ENCODE measurements at regions not wholly inside any gene's neighbourhood (a gene's known extent, or its start where the extent isn't known, plus 50 kb on each side); places are given as distances from the start of the nearest gene placed in this dataset.

DNA sequence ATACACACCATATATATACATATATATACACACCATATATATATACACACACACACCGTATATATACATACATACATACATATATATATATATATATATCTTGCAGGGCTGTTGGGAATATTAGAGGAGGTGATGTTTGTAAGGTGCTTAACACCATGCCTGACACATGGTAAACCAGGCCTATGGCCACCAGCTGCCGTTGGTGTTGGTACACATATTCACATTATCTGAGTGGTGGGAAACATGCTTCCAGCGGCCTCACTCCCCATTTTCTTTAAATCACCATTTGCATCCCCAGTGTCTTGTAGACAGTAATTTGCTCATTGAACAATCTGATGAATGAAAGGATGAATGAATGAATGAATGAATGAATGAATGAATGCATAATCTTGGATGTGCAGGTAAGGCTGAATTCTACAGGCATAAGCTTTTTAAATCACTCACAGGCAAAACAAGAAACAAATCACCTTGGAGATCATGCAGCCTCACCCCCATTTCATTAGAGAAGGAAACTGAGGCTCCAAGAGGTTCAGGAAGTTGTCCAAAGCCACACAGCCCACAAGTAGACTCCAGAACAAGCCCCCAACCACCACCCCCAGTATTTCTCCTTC lies 527.8 kb downstream of the MIAT start:
- Histone ChIP-seq H2AFZ (ENCODE audit: low read length) (no peak overlapping the region), H3K27ac (ENCODE audit: low read depth, low read length, poor library complexity, severe bottlenecking) (no peak overlapping the region), H4K20me1 (ENCODE audit: insufficient read depth, low read length) (no peaks in the 10 kb centered on the region), H3F3A (ENCODE audit: insufficient read depth, low read length) (no peaks in the 10 kb centered on the region), H3K4me2 (ENCODE audit: low read length) (no peak overlapping the region), H3K9me2 (ENCODE audit: low read depth, low read length) (no peaks in the 10 kb centered on the region), H3K4me3 (ENCODE audit: low read depth, low read length, poor library complexity, severe bottlenecking) (no peak overlapping the region), H3K79me2 (ENCODE audit: insufficient read depth, low read length) (no peaks in the 10 kb centered on the region), H3K36me3 (ENCODE audit: insufficient read depth, low read length) (no peaks in the 10 kb centered on the region), H3K9me3 (ENCODE audit: low read length) (no peaks in the 10 kb centered on the region), H3K9ac (ENCODE audit: low read length) (no peak overlapping the region), H3K27me3 (ENCODE audit: insufficient read depth, low read length) (0 out of 2 replicates have a peak, but pooled peaks cover 5% of the 10 kb centered on the region), H3K4me1 (ENCODE audit: insufficient read depth, low read length, severe bottlenecking) (no peaks in the 10 kb centered on the region)
- TF ChIP-seq EZH2 (IDR thresholded peaks at IDR 0.05; ENCODE audit: borderline replicate concordance, low read length): no peak
- TF ChIP-seq, protein P1, sequence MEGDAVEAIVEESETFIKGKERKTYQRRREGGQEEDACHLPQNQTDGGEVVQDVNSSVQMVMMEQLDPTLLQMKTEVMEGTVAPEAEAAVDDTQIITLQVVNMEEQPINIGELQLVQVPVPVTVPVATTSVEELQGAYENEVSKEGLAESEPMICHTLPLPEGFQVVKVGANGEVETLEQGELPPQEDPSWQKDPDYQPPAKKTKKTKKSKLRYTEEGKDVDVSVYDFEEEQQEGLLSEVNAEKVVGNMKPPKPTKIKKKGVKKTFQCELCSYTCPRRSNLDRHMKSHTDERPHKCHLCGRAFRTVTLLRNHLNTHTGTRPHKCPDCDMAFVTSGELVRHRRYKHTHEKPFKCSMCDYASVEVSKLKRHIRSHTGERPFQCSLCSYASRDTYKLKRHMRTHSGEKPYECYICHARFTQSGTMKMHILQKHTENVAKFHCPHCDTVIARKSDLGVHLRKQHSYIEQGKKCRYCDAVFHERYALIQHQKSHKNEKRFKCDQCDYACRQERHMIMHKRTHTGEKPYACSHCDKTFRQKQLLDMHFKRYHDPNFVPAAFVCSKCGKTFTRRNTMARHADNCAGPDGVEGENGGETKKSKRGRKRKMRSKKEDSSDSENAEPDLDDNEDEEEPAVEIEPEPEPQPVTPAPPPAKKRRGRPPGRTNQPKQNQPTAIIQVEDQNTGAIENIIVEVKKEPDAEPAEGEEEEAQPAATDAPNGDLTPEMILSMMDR (IDR thresholded peaks at IDR 0.05; ENCODE audit: low read length): no peak

DNA sequence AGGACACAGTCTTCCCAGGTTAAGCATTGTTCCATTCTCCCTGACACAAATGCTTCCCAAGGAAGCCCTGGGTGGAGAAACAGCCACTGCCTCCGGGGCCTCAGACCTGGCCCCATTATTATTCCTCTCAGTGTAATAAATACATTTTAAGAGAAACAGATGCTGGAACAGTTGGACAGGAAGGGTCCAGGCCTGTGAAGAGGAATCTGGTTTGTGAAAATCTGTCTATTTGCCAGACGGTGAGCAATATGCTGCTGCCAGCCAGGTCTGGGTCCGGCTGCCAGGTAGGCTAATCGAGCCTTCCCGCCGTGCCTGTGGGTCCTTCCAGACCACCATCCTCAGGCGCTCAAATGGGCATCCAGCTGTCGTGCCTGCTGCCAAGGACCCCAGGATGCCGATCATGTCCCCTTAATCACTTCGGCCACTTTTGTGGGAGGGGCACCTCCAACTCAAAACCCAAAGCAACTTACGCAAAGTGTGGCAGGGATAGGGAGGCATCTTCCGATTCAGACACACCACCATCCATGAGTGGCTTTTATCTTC lies 528.4 kb downstream of the MIAT start:
- Histone ChIP-seq H3F3A (ENCODE audit: insufficient read depth, low read length) (no peaks in the 10 kb centered on the region), H3K79me2 (ENCODE audit: insufficient read depth, low read length) (no peaks in the 10 kb centered on the region), H3K4me2 (ENCODE audit: low read length) (no peak overlapping the region), H3K4me1 (ENCODE audit: insufficient read depth, low read length, severe bottlenecking) (no peaks in the 10 kb centered on the region), H4K20me1 (ENCODE audit: insufficient read depth, low read length) (no peaks in the 10 kb centered on the region), H2AFZ (ENCODE audit: low read length) (no peak overlapping the region), H3K4me3 (ENCODE audit: low read depth, low read length, poor library complexity, severe bottlenecking) (no peak overlapping the region), H3K27me3 (ENCODE audit: insufficient read depth, low read length) (0 out of 2 replicates have a peak, but pooled peaks cover 5% of the 10 kb centered on the region), H3K9ac (ENCODE audit: low read length) (no peak overlapping the region), H3K36me3 (ENCODE audit: insufficient read depth, low read length) (no peaks in the 10 kb centered on the region), H3K9me3 (ENCODE audit: low read length) (no peaks in the 10 kb centered on the region), H3K9me2 (ENCODE audit: low read depth, low read length) (no peaks in the 10 kb centered on the region), H3K27ac (ENCODE audit: low read depth, low read length, poor library complexity, severe bottlenecking) (no peak overlapping the region)
- TF ChIP-seq EZH2 (IDR thresholded peaks at IDR 0.05; ENCODE audit: borderline replicate concordance, low read length): no peak
- TF ChIP-seq, protein P1 (IDR thresholded peaks at IDR 0.05; ENCODE audit: low read length): no peak

DNA sequence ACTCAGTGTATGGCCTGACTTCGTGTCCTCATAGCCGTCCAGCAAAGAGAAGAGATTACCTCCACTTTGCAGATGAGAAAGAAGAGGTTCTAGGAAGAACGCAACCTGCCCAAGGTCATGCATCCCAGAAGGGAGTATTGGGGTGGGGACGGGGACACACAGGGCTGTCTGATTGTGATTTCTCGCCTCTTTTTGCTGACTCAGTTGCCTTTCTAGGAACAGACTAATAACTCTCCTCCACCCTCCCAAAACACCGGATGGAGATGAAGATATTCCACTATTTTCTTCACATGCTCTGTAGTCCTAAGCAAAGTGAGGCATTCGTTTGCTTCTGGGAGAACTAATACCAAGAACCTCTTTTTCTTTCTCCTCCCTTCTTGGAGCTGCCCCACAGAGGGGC lies 529.3 kb downstream of the MIAT start:
- Histone ChIP-seq H3K36me3 (ENCODE audit: insufficient read depth, low read length) (no peaks in the 10 kb centered on the region), H3K9me2 (ENCODE audit: low read depth, low read length) (no peaks in the 10 kb centered on the region), H4K20me1 (ENCODE audit: insufficient read depth, low read length) (no peaks in the 10 kb centered on the region), H3K27me3 (ENCODE audit: insufficient read depth, low read length) (0 out of 2 replicates have a peak, but pooled peaks cover 5% of the 10 kb centered on the region), H3K4me2 (ENCODE audit: low read length) (no peak overlapping the region), H2AFZ (ENCODE audit: low read length) (no peak overlapping the region), H3F3A (ENCODE audit: insufficient read depth, low read length) (no peaks in the 10 kb centered on the region), H3K79me2 (ENCODE audit: insufficient read depth, low read length) (no peaks in the 10 kb centered on the region), H3K9ac (ENCODE audit: low read length) (no peak overlapping the region), H3K27ac (ENCODE audit: low read depth, low read length, poor library complexity, severe bottlenecking) (no peak overlapping the region), H3K9me3 (ENCODE audit: low read length) (peaks cover 6% of the 10 kb centered on the region; the same call in 1 of the 2 replicates), H3K4me3 (ENCODE audit: low read depth, low read length, poor library complexity, severe bottlenecking) (no peak overlapping the region), H3K4me1 (ENCODE audit: insufficient read depth, low read length, severe bottlenecking) (no peaks in the 10 kb centered on the region)
- TF ChIP-seq, protein P1 (IDR thresholded peaks at IDR 0.05; ENCODE audit: low read length): no peak
- TF ChIP-seq EZH2 (IDR thresholded peaks at IDR 0.05; ENCODE audit: borderline replicate concordance, low read length): no peak

All from OCI-LY1 (cell line).